ENCODE measurements at regions not wholly inside any gene's neighbourhood (a gene's known extent, or its start where the extent isn't known, plus 50 kb on each side); places are given as distances from the start of the nearest gene placed in this dataset.

DNA sequence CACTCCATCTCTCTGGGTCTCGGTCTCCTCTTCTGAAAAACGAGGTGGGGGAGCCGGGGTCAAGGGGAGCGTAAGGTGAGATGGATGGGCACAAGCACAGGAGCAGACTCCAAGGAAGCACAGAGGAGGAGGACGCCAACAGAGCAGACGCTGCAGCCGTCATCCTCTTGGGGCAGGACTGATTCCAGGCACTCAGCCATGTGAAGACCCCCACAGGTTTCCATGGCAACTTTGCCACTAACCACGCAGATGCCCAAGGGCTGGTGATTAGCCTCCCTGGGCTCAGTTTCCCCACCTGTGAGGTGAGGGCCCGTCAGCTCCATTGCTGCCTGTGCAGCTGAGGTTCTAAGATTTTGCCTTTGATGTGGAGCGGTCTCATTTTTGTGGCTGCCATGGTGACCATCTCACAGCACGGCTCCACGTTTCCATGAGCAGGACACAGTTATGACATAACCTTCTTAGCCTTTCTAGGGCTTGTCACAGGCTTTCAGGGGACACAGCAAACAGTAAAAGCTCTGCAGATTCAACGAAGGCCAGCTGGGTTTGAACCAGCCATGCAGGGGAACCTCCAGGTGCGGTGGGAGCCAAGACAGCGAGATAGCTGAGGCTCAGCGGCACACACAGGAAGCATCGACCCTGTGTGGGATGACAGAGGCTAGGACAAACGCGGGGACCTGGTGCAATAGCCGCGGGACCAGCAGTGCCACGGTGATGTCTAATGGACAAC is 170.3 kb downstream of the NUP210 start:
- Histone ChIP-seq H3K36me3 (ENCODE audit: low read depth, missing control alignments) (no peaks in the 10 kb centered on the region), H3K9me3 (no peaks in the 10 kb centered on the region), H3K4me3 (no peak overlapping the region), H3K4me1 (no peaks in the 10 kb centered on the region), H3K27me3 (no peaks in the 10 kb centered on the region), H3K27ac (no peak overlapping the region)
- TF ChIP-seq, protein P1, sequence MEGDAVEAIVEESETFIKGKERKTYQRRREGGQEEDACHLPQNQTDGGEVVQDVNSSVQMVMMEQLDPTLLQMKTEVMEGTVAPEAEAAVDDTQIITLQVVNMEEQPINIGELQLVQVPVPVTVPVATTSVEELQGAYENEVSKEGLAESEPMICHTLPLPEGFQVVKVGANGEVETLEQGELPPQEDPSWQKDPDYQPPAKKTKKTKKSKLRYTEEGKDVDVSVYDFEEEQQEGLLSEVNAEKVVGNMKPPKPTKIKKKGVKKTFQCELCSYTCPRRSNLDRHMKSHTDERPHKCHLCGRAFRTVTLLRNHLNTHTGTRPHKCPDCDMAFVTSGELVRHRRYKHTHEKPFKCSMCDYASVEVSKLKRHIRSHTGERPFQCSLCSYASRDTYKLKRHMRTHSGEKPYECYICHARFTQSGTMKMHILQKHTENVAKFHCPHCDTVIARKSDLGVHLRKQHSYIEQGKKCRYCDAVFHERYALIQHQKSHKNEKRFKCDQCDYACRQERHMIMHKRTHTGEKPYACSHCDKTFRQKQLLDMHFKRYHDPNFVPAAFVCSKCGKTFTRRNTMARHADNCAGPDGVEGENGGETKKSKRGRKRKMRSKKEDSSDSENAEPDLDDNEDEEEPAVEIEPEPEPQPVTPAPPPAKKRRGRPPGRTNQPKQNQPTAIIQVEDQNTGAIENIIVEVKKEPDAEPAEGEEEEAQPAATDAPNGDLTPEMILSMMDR (IDR thresholded peaks at IDR 0.05): no peak
- no peak for TF ChIP-seq POLR2A (IDR thresholded peaks at IDR 0.05)
- DNase-seq: no peak
- intact Hi-C loops (cut with DNase I; ENCODE audit: low total_unique reads): no loop called here
- 78 to 85% methylated on average over 19 to 22 of the region's 22 CpGs for WGBS, 2 donors

DNA sequence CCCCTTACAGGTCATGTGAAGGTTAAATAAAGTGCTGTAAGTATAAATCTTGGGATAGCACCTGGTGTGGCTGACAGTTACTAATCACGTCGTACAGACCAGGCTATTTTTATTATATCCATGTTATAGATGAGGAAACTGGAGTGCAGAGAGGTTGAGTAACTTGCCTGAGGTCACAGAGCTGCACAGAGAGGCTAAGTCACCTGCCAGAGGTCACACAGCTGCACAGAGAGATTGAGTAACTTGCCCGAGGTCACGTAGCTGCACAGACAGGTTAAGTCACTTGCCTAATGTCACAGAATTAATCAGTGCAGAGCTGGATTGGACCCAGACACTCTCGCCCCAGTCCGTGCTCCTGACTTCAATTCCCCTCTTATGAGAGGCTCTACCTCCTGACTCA is 171.5 kb downstream of the NUP210 start:
- no peaks in the 10 kb centered on the region for H3K9me3 ChIP-seq
- DNase-seq: no peak
- no peak overlapping the region for H3K4me3 ChIP-seq
- no peaks in the 10 kb centered on the region for H3K27me3 ChIP-seq
- H3K4me1 ChIP-seq: no peaks in the 10 kb centered on the region
- TF ChIP-seq, protein P1 (IDR thresholded peaks at IDR 0.05): no peak
- TF ChIP-seq POLR2A (IDR thresholded peaks at IDR 0.05): no peak
- intact Hi-C loops (cut with DNase I; ENCODE audit: low total_unique reads): no loop called here
- no peak overlapping the region for H3K27ac ChIP-seq
- WGBS, 2 donors: 84 to 87% methylated on average over 6 of the region's 6 CpGs
- no peaks in the 10 kb centered on the region for H3K36me3 ChIP-seq (ENCODE audit: low read depth, missing control alignments)

- 86 to 93% methylated on average over 8 of the region's 8 CpGs for WGBS, 2 donors
- Histone ChIP-seq H3K9me3 (no peaks in the 10 kb centered on the region), H3K27me3 (no peaks in the 10 kb centered on the region), H3K4me3 (no peak overlapping the region), H3K27ac (no peak overlapping the region), H3K4me1 (no peaks in the 10 kb centered on the region), H3K36me3 (ENCODE audit: low read depth, missing control alignments) (no peaks in the 10 kb centered on the region)
- TF ChIP-seq, protein P1 (IDR thresholded peaks at IDR 0.05): no peak
- TF ChIP-seq POLR2A (IDR thresholded peaks at IDR 0.05): no peak
- intact Hi-C loops (cut with DNase I; ENCODE audit: low total_unique reads): no loop called here
- no peak for DNase-seq
Observed at GRCh38 chr3:13245615-13245978, 172.4 kb upstream of the IQSEC1 start.

- no peak for DNase-seq
- 63 to 68% methylated on average over 5 to 9 of the region's 9 CpGs for WGBS, 2 donors
- Histone ChIP-seq H3K27me3 (no peaks in the 10 kb centered on the region), H3K4me3 (no peak overlapping the region), H3K27ac (no peak overlapping the region), H3K36me3 (ENCODE audit: low read depth, missing control alignments) (no peaks in the 10 kb centered on the region), H3K9me3 (no peaks in the 10 kb centered on the region), H3K4me1 (no peaks in the 10 kb centered on the region)
- intact Hi-C loops (cut with DNase I; ENCODE audit: low total_unique reads): no loop called here
- TF ChIP-seq POLR2A (IDR thresholded peaks at IDR 0.05): no peak
- TF ChIP-seq, protein P1 (IDR thresholded peaks at IDR 0.05): no peak
Observed at GRCh38 chr3:13243586-13243985, 170.4 kb upstream of the IQSEC1 start.

- no peak for TF ChIP-seq POLR2A (IDR thresholded peaks at IDR 0.05)
- TF ChIP-seq, protein P1 (IDR thresholded peaks at IDR 0.05): no peak
- Histone ChIP-seq H3K4me3 (no peak overlapping the region), H3K27ac (no peak overlapping the region), H3K27me3 (no peaks in the 10 kb centered on the region), H3K9me3 (no peaks in the 10 kb centered on the region), H3K4me1 (no peaks in the 10 kb centered on the region), H3K36me3 (ENCODE audit: low read depth, missing control alignments) (no peaks in the 10 kb centered on the region)
- 90 to 98% methylated on average over 6 to 8 of the region's 8 CpGs for WGBS, 2 donors
- intact Hi-C loops (cut with DNase I; ENCODE audit: low total_unique reads): no loop called here
- DNase-seq: no peak
Observed at GRCh38 chr3:13242364-13242737, 169.1 kb upstream of the IQSEC1 start.

All from testis (tissue), 2 donors.